Hematopoietic multipotent progenitor cell treated with erythropoietin and hydrocortisone succinate and interleukin-3 and kit ligand, for 4 days (in vitro differentiated cells): ENCODE measurements at regions not wholly inside any gene's neighbourhood (a gene's known extent, or its start where the extent isn't known, plus 50 kb on each side); places are given as distances from the start of the nearest gene placed in this dataset.

Source experiments
- DNase-seq: peaks from one replicate; pipeline ENCODE4 v3.0.0-alpha.2; 2015

DNA sequence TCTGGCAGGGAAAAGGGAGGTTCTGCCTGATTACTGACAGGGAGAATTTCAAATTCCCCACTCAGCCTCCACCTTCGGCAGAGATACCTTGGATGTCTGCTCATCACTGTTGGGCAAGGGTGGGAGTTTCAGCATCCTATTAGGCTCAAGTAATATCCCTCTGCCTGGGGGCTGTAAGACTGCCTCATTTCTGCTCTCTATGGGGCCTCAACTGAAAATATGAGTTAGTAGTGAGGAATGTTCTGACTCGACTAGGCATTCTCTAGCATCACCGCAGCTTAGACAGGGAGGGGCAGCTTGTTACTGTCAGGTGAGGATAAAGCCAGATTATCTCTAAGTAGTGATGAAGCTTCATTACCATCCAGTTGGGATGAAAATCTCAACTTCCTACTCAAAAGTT is 87.7 kb upstream of the LRP1B start:
- DNase-seq = no peak

DNA sequence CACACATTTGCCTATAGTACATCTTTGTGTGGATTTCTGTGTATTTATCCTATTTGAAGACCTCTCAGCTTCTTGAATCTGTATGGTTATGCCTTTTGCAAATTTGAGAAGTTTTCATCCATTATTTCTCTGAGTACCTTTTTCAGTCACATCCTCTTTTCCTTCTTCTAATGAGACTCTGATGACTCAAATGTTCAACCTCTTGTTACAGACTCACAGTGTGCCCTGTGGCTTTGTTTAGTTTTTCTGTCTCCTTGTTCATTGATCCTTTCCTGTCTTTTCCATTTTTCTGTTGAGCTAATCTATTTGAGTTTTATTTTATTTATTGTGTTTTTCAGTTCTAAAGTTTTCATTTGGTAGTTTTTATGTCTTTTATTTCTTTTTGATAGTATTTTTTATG is 87.0 kb upstream of the LRP1B start:
- no peak for DNase-seq

DNA sequence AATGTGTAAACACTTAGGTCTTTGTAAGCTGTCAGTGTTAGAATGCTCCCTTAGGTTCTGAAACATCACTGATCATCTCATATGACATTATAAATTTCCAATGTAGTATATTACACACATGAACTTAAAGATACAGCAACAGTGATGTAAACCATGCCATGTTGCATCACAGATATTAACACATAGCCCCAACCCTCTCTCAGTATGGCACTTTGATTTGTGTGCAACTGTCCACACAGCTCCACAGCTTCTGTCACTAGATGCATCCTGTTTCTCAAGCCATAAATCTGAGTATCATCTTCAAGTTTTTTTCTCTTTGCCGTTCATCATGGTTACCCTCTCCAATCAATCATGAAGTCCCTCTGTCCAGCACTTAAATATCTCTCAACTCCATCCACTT is 69.2 kb upstream of the LRP1B start:
- no peak for DNase-seq

DNA sequence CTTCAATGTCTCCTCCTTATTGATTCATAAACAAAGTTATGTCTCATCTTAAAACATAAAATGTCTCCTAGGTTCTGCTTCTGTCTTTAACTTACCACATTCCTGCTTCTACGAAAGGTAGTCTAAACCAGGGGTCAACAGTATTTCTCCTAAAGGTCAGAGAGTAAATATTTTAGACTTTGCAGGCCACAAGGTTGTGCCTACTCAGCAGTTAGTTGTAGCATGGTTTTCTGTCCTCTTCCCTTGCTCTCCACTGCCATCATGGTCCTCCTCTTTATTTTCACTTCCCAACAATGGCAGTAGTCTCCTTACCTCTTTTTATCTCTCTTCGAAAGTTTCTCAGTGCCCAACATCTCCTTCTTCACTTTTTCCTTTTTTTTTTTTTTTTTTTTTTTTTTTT is 68.3 kb upstream of the LRP1B start:
- no peak for DNase-seq

DNA sequence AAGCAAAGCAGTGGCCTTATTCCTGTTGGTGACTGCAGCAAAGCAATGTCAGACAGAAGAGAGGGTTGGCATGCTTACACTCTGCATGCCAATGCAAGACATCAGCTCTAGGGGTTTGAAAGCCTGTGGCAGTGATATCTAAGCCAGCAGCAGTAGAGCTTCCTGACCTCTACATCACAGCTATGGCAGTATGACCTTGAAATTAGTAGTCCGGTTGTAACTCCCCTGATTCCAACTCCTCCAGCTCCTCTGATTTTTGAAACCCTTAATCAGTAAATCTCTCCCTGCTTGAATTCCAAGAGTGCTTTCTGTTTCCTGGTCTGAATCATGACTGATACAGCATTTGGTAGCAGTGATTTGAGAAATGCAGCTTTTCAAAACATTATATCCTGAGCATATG is 60.0 kb upstream of the LRP1B start:
- no peak for DNase-seq

DNA sequence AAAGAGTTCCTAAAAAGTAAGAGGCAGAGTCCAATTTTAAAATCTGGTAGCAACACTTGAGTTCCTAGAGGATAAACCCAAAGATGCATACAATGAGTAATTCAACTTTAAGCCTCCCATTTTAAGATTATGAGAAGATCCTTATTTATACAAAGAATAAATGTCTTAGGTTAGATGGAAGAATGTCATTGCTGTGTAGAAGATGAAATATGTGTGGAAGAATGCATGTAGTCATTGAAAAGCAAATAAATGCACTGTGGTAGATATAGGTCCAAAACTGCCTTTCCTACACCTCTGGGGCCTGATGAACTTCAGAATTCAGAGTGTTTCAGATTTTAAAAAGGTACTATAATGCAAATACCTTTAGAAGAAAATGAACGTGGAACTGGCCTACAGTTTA is 58.7 kb upstream of the LRP1B start:
- DNase-seq = no peak

DNA sequence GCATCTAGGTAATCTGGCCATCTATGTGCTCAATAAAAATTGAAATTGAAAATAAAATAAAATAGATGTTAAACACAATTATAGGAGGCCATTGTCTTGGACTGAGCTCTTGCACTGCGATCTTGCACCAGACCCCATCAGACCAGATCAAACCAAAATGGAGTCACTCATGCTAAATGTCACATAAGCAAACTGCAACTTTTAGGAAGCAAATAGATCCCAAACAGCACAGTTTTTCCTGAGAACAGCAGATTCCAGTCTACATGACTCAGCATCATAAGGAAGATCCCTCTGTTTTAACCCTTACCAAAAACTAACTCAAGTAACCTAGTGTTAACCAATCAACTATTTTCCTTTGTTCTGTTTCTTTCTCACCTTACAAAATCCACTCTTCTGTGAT is 57.7 kb upstream of the LRP1B start:
- DNase-seq = no peak

DNA sequence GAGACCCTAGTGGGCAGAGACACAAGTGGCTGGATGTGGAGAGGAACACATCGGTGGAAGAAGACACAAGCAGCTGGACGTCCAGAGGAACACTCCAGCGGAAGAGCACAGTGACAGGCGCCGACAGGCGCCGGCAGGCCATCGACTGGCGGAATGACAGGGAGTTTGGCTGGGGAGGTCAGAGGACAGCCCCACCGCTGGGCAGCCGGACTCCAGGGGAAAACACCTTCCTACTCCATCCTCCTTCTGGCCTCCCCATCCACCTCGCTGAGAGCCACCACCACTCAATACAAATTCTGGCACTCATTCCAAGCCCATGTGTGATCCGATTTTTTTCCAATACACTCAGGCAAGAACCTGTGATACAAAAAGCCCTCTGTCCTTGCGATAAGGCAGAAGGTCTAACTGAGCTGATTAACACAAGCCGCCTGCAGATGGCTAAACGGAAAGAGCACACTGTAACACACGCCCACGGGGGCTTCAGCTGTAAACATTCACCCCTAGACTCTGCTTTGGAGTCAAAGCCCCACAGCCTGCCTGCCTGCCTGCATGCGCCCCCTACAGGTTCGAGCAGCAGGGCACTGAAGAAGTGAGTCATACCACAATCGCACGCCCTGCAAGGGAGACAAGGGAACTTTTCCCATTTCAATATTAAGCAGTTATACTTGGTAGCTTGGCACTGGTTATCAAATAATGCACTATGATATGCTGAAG is 50.2 kb upstream of the LRP1B start:
- peak; percentile 22 for DNase-seq
